ENCODE measurements at regions not wholly inside any gene's neighbourhood (a gene's known extent, or its start where the extent isn't known, plus 50 kb on each side); places are given as distances from the start of the nearest gene placed in this dataset.

DNA sequence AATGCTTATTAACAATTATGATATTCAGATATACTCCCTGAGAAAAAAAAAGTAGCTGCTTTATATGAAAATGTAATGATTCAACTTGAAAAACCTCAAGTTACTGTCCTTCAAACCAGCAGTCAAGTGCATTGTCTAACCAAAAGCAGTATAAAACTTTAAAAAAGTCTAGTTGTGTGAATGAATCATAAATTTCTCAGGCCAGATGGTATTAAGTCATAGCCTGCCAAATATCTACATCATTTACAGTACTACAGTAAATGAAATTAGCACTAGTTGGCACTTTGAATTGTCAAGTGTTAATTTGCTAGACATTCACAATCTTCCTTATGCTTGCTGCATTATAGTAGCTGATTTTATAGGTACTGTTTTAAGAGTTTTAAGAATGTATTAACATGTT is 85.9 kb downstream of the CBLN2 start:
- DNase-seq = no peak
- H3K27me3 ChIP-seq (ENCODE audit: insufficient read depth, low read length, poor library complexity) = no peaks in the 10 kb centered on the region
- TF ChIP-seq EZH2 (IDR thresholded peaks at IDR 0.05; ENCODE audit: borderline replicate concordance, low read depth, low read length, severe bottlenecking) (no peak), CTCF (IDR thresholded peaks at IDR 0.05; ENCODE audit: borderline replicate concordance, extremely low read depth, low read length, poor library complexity, severe bottlenecking) (no peak)
- H3K4me2 ChIP-seq (ENCODE audit: insufficient read depth, low read length) = no peak overlapping the region
- H2AFZ ChIP-seq (ENCODE audit: low read depth, low read length) = no peak overlapping the region
- no peaks in the 10 kb centered on the region for H4K20me1 ChIP-seq (ENCODE audit: insufficient read depth, low read length)
- no peak for ATAC-seq (ENCODE audit: insufficient read depth, low read depth)
- no peaks in the 10 kb centered on the region for H3K36me3 ChIP-seq (ENCODE audit: insufficient read depth, low read length)
- H3K9ac ChIP-seq (ENCODE audit: low read depth, low read length) = no peak overlapping the region
- no peaks in the 10 kb centered on the region for H3K4me1 ChIP-seq (ENCODE audit: insufficient read depth, low read length)
- H3K27ac ChIP-seq (ENCODE audit: low read length) = no peak overlapping the region
- no peaks in the 10 kb centered on the region for H3K9me3 ChIP-seq (ENCODE audit: insufficient read depth, low read length, severe bottlenecking)
- H3K79me2 ChIP-seq (ENCODE audit: insufficient read depth, low read length) = no peaks in the 10 kb centered on the region
- no peak overlapping the region for H3K4me3 ChIP-seq (ENCODE audit: low read depth in 1 of 2, low read length in 2 of 2)

GRCh38 chr18:72456802-72457201 is 87.3 kb downstream of the CBLN2 start:
- Histone ChIP-seq H3K9ac (ENCODE audit: low read depth, low read length) (no peak overlapping the region), H4K20me1 (ENCODE audit: insufficient read depth, low read length) (no peaks in the 10 kb centered on the region), H3K4me2 (ENCODE audit: insufficient read depth, low read length) (no peak overlapping the region), H3K27ac (ENCODE audit: low read length) (no peak overlapping the region), H3K4me1 (ENCODE audit: insufficient read depth, low read length) (no peaks in the 10 kb centered on the region), H3K79me2 (ENCODE audit: insufficient read depth, low read length) (no peaks in the 10 kb centered on the region), H3K9me3 (ENCODE audit: insufficient read depth, low read length, severe bottlenecking) (no peaks in the 10 kb centered on the region), H3K36me3 (ENCODE audit: insufficient read depth, low read length) (no peaks in the 10 kb centered on the region), H3K4me3 (ENCODE audit: low read depth in 1 of 2, low read length in 2 of 2) (no peak overlapping the region), H3K27me3 (ENCODE audit: insufficient read depth, low read length, poor library complexity) (no peaks in the 10 kb centered on the region), H2AFZ (ENCODE audit: low read depth, low read length) (no peak overlapping the region)
- ATAC-seq (ENCODE audit: insufficient read depth, low read depth) = no peak
- DNase-seq = no peak
- no peak for TF ChIP-seq EZH2 (IDR thresholded peaks at IDR 0.05; ENCODE audit: borderline replicate concordance, low read depth, low read length, severe bottlenecking)
- TF ChIP-seq CTCF (IDR thresholded peaks at IDR 0.05; ENCODE audit: borderline replicate concordance, extremely low read depth, low read length, poor library complexity, severe bottlenecking) = no peak

DNA sequence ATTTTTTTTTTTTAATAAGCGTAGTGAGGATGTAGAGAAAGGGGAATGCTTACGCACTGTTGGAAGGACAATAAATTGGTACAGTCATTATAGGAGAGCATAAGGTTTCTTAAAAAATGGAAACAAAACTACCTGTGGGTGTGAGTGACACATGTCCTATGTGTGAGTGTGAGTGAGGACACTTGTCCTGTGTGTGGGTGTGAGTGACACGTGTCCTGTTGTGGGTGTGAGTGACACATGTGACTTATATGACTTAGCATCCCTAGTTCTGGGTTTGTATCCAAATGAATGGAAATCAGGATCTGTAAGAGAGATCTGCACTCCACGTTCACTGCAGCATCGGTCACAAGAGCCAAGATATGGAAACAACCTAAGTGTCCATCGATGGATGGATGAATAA is 91.8 kb downstream of the CBLN2 start:
- Histone ChIP-seq H3K4me1 (ENCODE audit: insufficient read depth, low read length) (no peaks in the 10 kb centered on the region), H3K4me3 (ENCODE audit: low read depth in 1 of 2, low read length in 2 of 2) (no peak overlapping the region), H3K27me3 (ENCODE audit: insufficient read depth, low read length, poor library complexity) (no peaks in the 10 kb centered on the region), H2AFZ (ENCODE audit: low read depth, low read length) (no peak overlapping the region), H3K36me3 (ENCODE audit: insufficient read depth, low read length) (no peaks in the 10 kb centered on the region), H3K79me2 (ENCODE audit: insufficient read depth, low read length) (no peaks in the 10 kb centered on the region), H3K4me2 (ENCODE audit: insufficient read depth, low read length) (no peak overlapping the region), H3K27ac (ENCODE audit: low read length) (no peak overlapping the region), H3K9me3 (ENCODE audit: insufficient read depth, low read length, severe bottlenecking) (no peaks in the 10 kb centered on the region), H4K20me1 (ENCODE audit: insufficient read depth, low read length) (no peaks in the 10 kb centered on the region), H3K9ac (ENCODE audit: low read depth, low read length) (no peak overlapping the region)
- DNase-seq (no peak), ATAC-seq (ENCODE audit: insufficient read depth, low read depth) (no peak)
- no peak for TF ChIP-seq EZH2 (IDR thresholded peaks at IDR 0.05; ENCODE audit: borderline replicate concordance, low read depth, low read length, severe bottlenecking)
- no peak for TF ChIP-seq CTCF (IDR thresholded peaks at IDR 0.05; ENCODE audit: borderline replicate concordance, extremely low read depth, low read length, poor library complexity, severe bottlenecking)

- H3K4me3 ChIP-seq (ENCODE audit: low read depth in 1 of 2, low read length in 2 of 2) = no peak overlapping the region
- H3K79me2 ChIP-seq (ENCODE audit: insufficient read depth, low read length) = no peaks in the 10 kb centered on the region
- no peak overlapping the region for H3K9ac ChIP-seq (ENCODE audit: low read depth, low read length)
- H3K27me3 ChIP-seq (ENCODE audit: insufficient read depth, low read length, poor library complexity) = no peaks in the 10 kb centered on the region
- DNase-seq (no peak), ATAC-seq (ENCODE audit: insufficient read depth, low read depth) (no peak)
- no peaks in the 10 kb centered on the region for H4K20me1 ChIP-seq (ENCODE audit: insufficient read depth, low read length)
- TF ChIP-seq CTCF (IDR thresholded peaks at IDR 0.05; ENCODE audit: borderline replicate concordance, extremely low read depth, low read length, poor library complexity, severe bottlenecking) (no peak), EZH2 (IDR thresholded peaks at IDR 0.05; ENCODE audit: borderline replicate concordance, low read depth, low read length, severe bottlenecking) (no peak)
- no peak overlapping the region for H3K4me2 ChIP-seq (ENCODE audit: insufficient read depth, low read length)
- no peak overlapping the region for H3K27ac ChIP-seq (ENCODE audit: low read length)
- no peaks in the 10 kb centered on the region for H3K4me1 ChIP-seq (ENCODE audit: insufficient read depth, low read length)
- no peaks in the 10 kb centered on the region for H3K9me3 ChIP-seq (ENCODE audit: insufficient read depth, low read length, severe bottlenecking)
- no peak overlapping the region for H2AFZ ChIP-seq (ENCODE audit: low read depth, low read length)
- H3K36me3 ChIP-seq (ENCODE audit: insufficient read depth, low read length) = no peaks in the 10 kb centered on the region
Observed at GRCh38 chr18:72444798-72445155, 99.4 kb downstream of the CBLN2 start.
